SK-N-SH treated with all-trans-retinoic acid at 6 μM for 48 hours (cell line): ENCODE measurements at regions not wholly inside any gene's neighbourhood (a gene's known extent, or its start where the extent isn't known, plus 50 kb on each side); places are given as distances from the start of the nearest gene placed in this dataset.

Source experiments
- ATAC-seq: fragments of 200-7000 bp; cut with Tn5 transposase; 3 replicates; pipeline ENCODE4 v1.9.1; 2020; ENCODE audit warnings: mild to moderate bottlenecking, moderate library complexity
- ARNTL ChIP-seq: fragments of 450-650 bp; formaldehyde crosslinking; IDR thresholded peaks from 2 replicates; pipeline ENCODE4 v1.5.0; 2020; ENCODE audit warnings: low read depth, mild to moderate bottlenecking, moderate library complexity, borderline replicate concordance
- BACH2 ChIP-seq: fragments of 250-450 bp; sonication (Bioruptor Pico); IDR thresholded peaks from 2 replicates; pipeline ENCODE4 v1.9.0; 2021; ENCODE audit warnings: mild to moderate bottlenecking, borderline replicate concordance
- ESRRG ChIP-seq: fragments of 250-450 bp; sonication (Bioruptor Pico); IDR thresholded peaks from 2 replicates; pipeline ENCODE4 v1.6.1; 2021; ENCODE audit warnings: mild to moderate bottlenecking
- GLIS3 ChIP-seq: fragments of 250-450 bp; sonication (Bioruptor Pico); IDR thresholded peaks from 2 replicates; pipeline ENCODE4 v1.5.0; 2020; ENCODE audit warnings: mild to moderate bottlenecking, moderate library complexity
- ISL1 ChIP-seq: fragments of 250-450 bp; sonication (Bioruptor Pico); IDR thresholded peaks from 2 replicates; pipeline ENCODE4 v2.1.2; 2022; ENCODE audit warnings: mild to moderate bottlenecking, moderate library complexity
- OSR1 ChIP-seq: fragments of 250-450 bp; sonication (Bioruptor Pico); IDR thresholded peaks from 2 replicates; pipeline ENCODE4 v1.8.0; 2022; ENCODE audit warnings: moderate library complexity, mild to moderate bottlenecking, inconsistent platforms
- PPARA ChIP-seq: fragments of 250-450 bp; sonication (Bioruptor Pico); IDR thresholded peaks from 2 replicates; pipeline ENCODE4 v1.5.0; 2020; ENCODE audit warnings: mild to moderate bottlenecking, borderline replicate concordance
- SNAI2 ChIP-seq: fragments of 250-450 bp; sonication (Bioruptor Pico); IDR thresholded peaks from 2 replicates; pipeline ENCODE4 v1.5.0; 2020; ENCODE audit warnings: mild to moderate bottlenecking, moderate library complexity
- TCF4 ChIP-seq: fragments of 250-450 bp; sonication (Bioruptor Pico); IDR thresholded peaks from 2 replicates; pipeline ENCODE4 v1.8.0; 2021; ENCODE audit warnings: mild to moderate bottlenecking, moderate library complexity, borderline replicate concordance
- TOX ChIP-seq: fragments of 250-450 bp; sonication (Bioruptor Pico); IDR thresholded peaks from 2 replicates; pipeline ENCODE4 v1.8.0; 2021; ENCODE audit warnings: mild to moderate bottlenecking, moderate library complexity, borderline replicate concordance
- ZC3H10 ChIP-seq: fragments of 250-450 bp; sonication (Bioruptor Pico); IDR thresholded peaks from 2 replicates; pipeline ENCODE4 v1.5.1; 2021; ENCODE audit warnings: mild to moderate bottlenecking, moderate library complexity
- ZFP3 ChIP-seq: fragments of 250-450 bp; sonication (Bioruptor Pico); IDR thresholded peaks from 2 replicates; pipeline ENCODE4 v1.5.0; 2020; ENCODE audit warnings: mild to moderate bottlenecking, moderate library complexity
- ZFP30 ChIP-seq: fragments of 450-650 bp; formaldehyde crosslinking; IDR thresholded peaks from 2 replicates; pipeline ENCODE4 v1.5.0; 2022; ENCODE audit warnings: mild to moderate bottlenecking, moderate library complexity
- ZNF565 ChIP-seq: fragments of 450-650 bp; formaldehyde crosslinking; conservative IDR thresholded peaks from 2 replicates; pipeline ENCODE4 v1.5.0; 2020; ENCODE audit warnings: low read depth, mild to moderate bottlenecking, moderate library complexity
- ZNF8 ChIP-seq: fragments of 450-650 bp; formaldehyde crosslinking; IDR thresholded peaks from 2 replicates; pipeline ENCODE4 v1.5.0; 2020; ENCODE audit warnings: mild to moderate bottlenecking, moderate library complexity
- TF ChIP-seq, protein P1 (sequence below): fragments of 250-450 bp; sonication (Bioruptor Pico); IDR thresholded peaks from 2 replicates; pipeline ENCODE4 v1.5.1; 2020; ENCODE audit warnings: low read depth, mild to moderate bottlenecking, moderate library complexity
- TF ChIP-seq, protein P2 (sequence below): fragments of 250-450 bp; sonication (Bioruptor Pico); IDR thresholded peaks from 2 replicates; pipeline ENCODE4 v1.8.0; 2020; ENCODE audit warnings: mild to moderate bottlenecking, moderate library complexity, borderline replicate concordance
- TF ChIP-seq, protein P3 (sequence below): fragments of 250-450 bp; sonication (Bioruptor Pico); IDR thresholded peaks from 2 replicates; pipeline ENCODE4 v1.5.0; 2020; ENCODE audit warnings: mild to moderate bottlenecking, moderate library complexity

DNA sequence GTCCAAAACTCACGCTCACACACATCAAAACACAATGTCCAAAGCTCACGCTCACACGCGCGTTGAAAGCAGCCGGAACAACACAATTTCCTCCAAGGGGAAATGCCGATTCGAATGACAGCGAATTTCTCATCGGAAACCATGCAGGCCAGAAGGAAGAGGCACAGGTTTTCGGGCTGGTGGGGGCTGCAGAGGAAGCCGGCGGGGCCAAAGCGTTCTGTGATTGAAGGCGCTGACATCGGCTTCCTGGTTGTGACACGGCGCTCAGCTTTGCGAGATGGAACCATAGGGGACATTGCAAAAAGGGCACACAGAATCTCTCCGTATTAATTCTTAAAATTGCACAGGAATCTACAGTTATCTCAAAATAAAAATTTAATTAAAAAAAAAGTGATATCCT, 61.3 kb downstream of the FOXL3 start:
- TF ChIP-seq SNAI2 (no peak), OSR1 (CRISPR knock-in tag) (no peak)
- no peak for ATAC-seq

- no peak for ATAC-seq
- TF ChIP-seq, protein P1, sequence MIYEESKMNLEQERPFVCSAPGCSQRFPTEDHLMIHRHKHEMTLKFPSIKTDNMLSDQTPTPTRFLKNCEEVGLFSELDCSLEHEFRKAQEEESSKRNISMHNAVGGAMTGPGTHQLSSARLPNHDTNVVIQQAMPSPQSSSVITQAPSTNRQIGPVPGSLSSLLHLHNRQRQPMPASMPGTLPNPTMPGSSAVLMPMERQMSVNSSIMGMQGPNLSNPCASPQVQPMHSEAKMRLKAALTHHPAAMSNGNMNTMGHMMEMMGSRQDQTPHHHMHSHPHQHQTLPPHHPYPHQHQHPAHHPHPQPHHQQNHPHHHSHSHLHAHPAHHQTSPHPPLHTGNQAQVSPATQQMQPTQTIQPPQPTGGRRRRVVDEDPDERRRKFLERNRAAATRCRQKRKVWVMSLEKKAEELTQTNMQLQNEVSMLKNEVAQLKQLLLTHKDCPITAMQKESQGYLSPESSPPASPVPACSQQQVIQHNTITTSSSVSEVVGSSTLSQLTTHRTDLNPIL (CRISPR knock-in tag) = no peak
- TF ChIP-seq BACH2 (CRISPR knock-in tag) (no peak), ZFP30 (no peak), OSR1 (CRISPR knock-in tag) (no peak), TOX (CRISPR knock-in tag) (no peak), ZNF565 (CRISPR knock-in tag) (no peak), ZC3H10 (no peak), ISL1 (CRISPR knock-in tag) (no peak), SNAI2 (no peak), PPARA (CRISPR knock-in tag) (no peak), ZNF8 (CRISPR knock-in tag) (no peak), TCF4 (CRISPR knock-in tag) (no peak), ESRRG (no peak), ZFP3 (no peak), ARNTL (CRISPR knock-in tag) (no peak), GLIS3 (no peak)
- TF ChIP-seq, protein P2, sequence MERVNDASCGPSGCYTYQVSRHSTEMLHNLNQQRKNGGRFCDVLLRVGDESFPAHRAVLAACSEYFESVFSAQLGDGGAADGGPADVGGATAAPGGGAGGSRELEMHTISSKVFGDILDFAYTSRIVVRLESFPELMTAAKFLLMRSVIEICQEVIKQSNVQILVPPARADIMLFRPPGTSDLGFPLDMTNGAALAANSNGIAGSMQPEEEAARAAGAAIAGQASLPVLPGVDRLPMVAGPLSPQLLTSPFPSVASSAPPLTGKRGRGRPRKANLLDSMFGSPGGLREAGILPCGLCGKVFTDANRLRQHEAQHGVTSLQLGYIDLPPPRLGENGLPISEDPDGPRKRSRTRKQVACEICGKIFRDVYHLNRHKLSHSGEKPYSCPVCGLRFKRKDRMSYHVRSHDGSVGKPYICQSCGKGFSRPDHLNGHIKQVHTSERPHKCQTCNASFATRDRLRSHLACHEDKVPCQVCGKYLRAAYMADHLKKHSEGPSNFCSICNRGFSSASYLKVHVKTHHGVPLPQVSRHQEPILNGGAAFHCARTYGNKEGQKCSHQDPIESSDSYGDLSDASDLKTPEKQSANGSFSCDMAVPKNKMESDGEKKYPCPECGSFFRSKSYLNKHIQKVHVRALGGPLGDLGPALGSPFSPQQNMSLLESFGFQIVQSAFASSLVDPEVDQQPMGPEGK = no peak
- TF ChIP-seq, protein P3, sequence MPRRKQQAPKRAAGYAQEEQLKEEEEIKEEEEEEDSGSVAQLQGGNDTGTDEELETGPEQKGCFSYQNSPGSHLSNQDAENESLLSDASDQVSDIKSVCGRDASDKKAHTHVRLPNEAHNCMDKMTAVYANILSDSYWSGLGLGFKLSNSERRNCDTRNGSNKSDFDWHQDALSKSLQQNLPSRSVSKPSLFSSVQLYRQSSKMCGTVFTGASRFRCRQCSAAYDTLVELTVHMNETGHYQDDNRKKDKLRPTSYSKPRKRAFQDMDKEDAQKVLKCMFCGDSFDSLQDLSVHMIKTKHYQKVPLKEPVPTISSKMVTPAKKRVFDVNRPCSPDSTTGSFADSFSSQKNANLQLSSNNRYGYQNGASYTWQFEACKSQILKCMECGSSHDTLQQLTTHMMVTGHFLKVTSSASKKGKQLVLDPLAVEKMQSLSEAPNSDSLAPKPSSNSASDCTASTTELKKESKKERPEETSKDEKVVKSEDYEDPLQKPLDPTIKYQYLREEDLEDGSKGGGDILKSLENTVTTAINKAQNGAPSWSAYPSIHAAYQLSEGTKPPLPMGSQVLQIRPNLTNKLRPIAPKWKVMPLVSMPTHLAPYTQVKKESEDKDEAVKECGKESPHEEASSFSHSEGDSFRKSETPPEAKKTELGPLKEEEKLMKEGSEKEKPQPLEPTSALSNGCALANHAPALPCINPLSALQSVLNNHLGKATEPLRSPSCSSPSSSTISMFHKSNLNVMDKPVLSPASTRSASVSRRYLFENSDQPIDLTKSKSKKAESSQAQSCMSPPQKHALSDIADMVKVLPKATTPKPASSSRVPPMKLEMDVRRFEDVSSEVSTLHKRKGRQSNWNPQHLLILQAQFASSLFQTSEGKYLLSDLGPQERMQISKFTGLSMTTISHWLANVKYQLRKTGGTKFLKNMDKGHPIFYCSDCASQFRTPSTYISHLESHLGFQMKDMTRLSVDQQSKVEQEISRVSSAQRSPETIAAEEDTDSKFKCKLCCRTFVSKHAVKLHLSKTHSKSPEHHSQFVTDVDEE (CRISPR knock-in tag) = no peak
- TF ChIP-seq, all 23 proteins: peak for 0
Observed at GRCh38 chr7:351681-352480, 61.9 kb downstream of the FOXL3 start.

DNA sequence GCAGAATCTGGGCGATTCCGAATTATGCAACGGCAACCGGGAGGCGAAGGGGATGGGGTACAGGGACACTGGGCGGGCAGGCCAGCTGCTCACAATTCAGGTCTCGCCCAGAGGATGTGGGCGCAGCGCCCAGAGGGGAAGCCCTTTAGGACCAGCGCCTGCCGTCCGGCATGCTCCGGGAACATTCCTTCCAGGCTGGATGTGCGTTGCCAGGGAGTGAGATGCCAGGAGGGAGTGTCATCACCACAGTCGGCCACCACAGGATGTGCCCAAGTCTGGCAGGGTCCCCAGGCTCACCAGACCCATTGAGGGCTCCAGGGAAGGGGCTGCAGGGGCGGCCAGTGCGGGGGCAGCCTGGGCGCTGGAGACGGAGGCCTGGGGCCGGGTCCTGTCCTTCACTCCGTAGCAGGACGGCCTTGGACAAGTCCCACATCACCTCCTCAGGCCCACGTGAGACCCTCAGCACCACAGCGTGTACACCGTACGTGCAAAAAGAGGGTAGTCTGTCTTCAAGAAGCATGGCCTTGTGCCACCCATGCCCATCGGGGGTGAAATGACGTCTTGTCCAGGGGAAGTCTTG, 63.9 kb downstream of the FOXL3 start:
- no peak for ATAC-seq

More for the DNA sequence above, 63.9 kb downstream of the FOXL3 start:
- TF ChIP-seq ZNF565 (CRISPR knock-in tag) (no peak), SNAI2 (no peak), ZC3H10 (no peak), ISL1 (CRISPR knock-in tag) (no peak), OSR1 (CRISPR knock-in tag) (no peak), GLIS3 (no peak), ZNF8 (CRISPR knock-in tag) (no peak), ESRRG (no peak), ARNTL (CRISPR knock-in tag) (no peak), ZFP3 (no peak)
- TF ChIP-seq, protein P1 (CRISPR knock-in tag) = no peak
- TF ChIP-seq, protein P3 (CRISPR knock-in tag) = no peak
- TF ChIP-seq, protein P2 = no peak
